Central memory CD8-positive, alpha-beta T cell (primary cell): ENCODE measurements at regions not wholly inside any gene's neighbourhood (a gene's known extent, or its start where the extent isn't known, plus 50 kb on each side); places are given as distances from the start of the nearest gene placed in this dataset.

Experiments
- ATAC-seq: fragments of 150-1000 bp; cut with Tn5 transposase; replicated peaks from 2 replicates; pipeline ENCODE4 v1.10.0; 2022; ENCODE audit warnings: mild to moderate bottlenecking, moderate FRiP score, moderate number of reproducible peaks; ENCODE audit not compliant: poor library complexity, severe bottlenecking; ENCODE audit errors: extremely low read depth
- DNase-seq, 2 donors: peaks; one replicate each; pipeline ENCODE4 v3.0.0; 2021; ENCODE audit warnings: low spot score in 2 of 2
- H3K27ac Mint-ChIP-seq: one replicate; pipeline ENCODE4 v1.8.0; 2022; ENCODE audit warnings: low read depth, mild to moderate bottlenecking, moderate library complexity, mixed read lengths
- H3K27me3 Mint-ChIP-seq: one replicate; pipeline ENCODE4 v1.8.0; 2022; ENCODE audit warnings: mixed read lengths
- H3K36me3 Mint-ChIP-seq: one replicate; pipeline ENCODE4 v1.8.0; 2022; ENCODE audit warnings: mild to moderate bottlenecking, moderate library complexity, mixed read lengths; ENCODE audit not compliant: insufficient read depth
- H3K4me1 Mint-ChIP-seq: one replicate; pipeline ENCODE4 v1.8.0; 2022; ENCODE audit warnings: mixed read lengths
- H3K4me3 Mint-ChIP-seq: one replicate; pipeline ENCODE4 v1.8.0; 2022; ENCODE audit warnings: mild to moderate bottlenecking, moderate library complexity, mixed read lengths
- H3K9me3 Mint-ChIP-seq: one replicate; pipeline ENCODE4 v1.8.0; 2022; ENCODE audit warnings: mixed read lengths

- Mint-ChIP-seq H3K9me3 (no peaks in the 10 kb centered on the region), H3K4me3 (no peak overlapping the region), H3K36me3 (peaks cover 2% of the 10 kb centered on the region), H3K27me3 (no peaks in the 10 kb centered on the region), H3K4me1 (no peaks in the 10 kb centered on the region), H3K27ac (no peak overlapping the region)
- ATAC-seq = no peak
- DNase-seq = no peak
These were observed 87.6 kb upstream of the NEBL start for GRCh38 chr10:20984662-20985061.

- ATAC-seq = no peak
- H3K4me1 Mint-ChIP-seq = no peaks in the 10 kb centered on the region
- no peaks in the 10 kb centered on the region for H3K9me3 Mint-ChIP-seq
- no peak overlapping the region for H3K27ac Mint-ChIP-seq
- no peak overlapping the region for H3K4me3 Mint-ChIP-seq
- DNase-seq = no peak
- peaks cover 2% of the 10 kb centered on the region for H3K36me3 Mint-ChIP-seq
- H3K27me3 Mint-ChIP-seq = no peaks in the 10 kb centered on the region
These were observed 84.4 kb upstream of the NEBL start for GRCh38 chr10:20981419-20981953.

GRCh38 chr10:20978617-20979016 lies 81.5 kb upstream of the NEBL start:
- ATAC-seq (no peak), DNase-seq (no peak)
- Mint-ChIP-seq H3K4me1 (no peaks in the 10 kb centered on the region), H3K9me3 (no peaks in the 10 kb centered on the region), H3K27me3 (no peaks in the 10 kb centered on the region), H3K27ac (no peak overlapping the region), H3K4me3 (no peak overlapping the region), H3K36me3 (no peaks in the 10 kb centered on the region)

GRCh38 chr10:20977300-20977699 lies 80.2 kb upstream of the NEBL start:
- no peak overlapping the region for H3K4me3 Mint-ChIP-seq
- no peak overlapping the region for H3K27ac Mint-ChIP-seq
- DNase-seq (no peak), ATAC-seq (no peak)
- no peaks in the 10 kb centered on the region for H3K9me3 Mint-ChIP-seq
- no peaks in the 10 kb centered on the region for H3K36me3 Mint-ChIP-seq
- H3K4me1 Mint-ChIP-seq = no peaks in the 10 kb centered on the region
- no peaks in the 10 kb centered on the region for H3K27me3 Mint-ChIP-seq

GRCh38 chr10:20976891-20977290 lies 79.8 kb upstream of the NEBL start:
- no peak overlapping the region for H3K27ac Mint-ChIP-seq
- H3K9me3 Mint-ChIP-seq = no peaks in the 10 kb centered on the region
- H3K4me1 Mint-ChIP-seq = no peaks in the 10 kb centered on the region
- DNase-seq (no peak), ATAC-seq (no peak)
- H3K36me3 Mint-ChIP-seq = no peaks in the 10 kb centered on the region
- H3K27me3 Mint-ChIP-seq = no peaks in the 10 kb centered on the region
- no peak overlapping the region for H3K4me3 Mint-ChIP-seq

- Mint-ChIP-seq H3K9me3 (no peaks in the 10 kb centered on the region), H3K4me3 (no peak overlapping the region), H3K4me1 (no peaks in the 10 kb centered on the region), H3K27me3 (no peaks in the 10 kb centered on the region), H3K36me3 (no peaks in the 10 kb centered on the region), H3K27ac (no peak overlapping the region)
- ATAC-seq = no peak
- no peak for DNase-seq
These were observed 79.3 kb upstream of the NEBL start for GRCh38 chr10:20976390-20976789.

- H3K27me3 Mint-ChIP-seq = no peaks in the 10 kb centered on the region
- H3K9me3 Mint-ChIP-seq = no peaks in the 10 kb centered on the region
- ATAC-seq (no peak), DNase-seq (no peak)
- no peak overlapping the region for H3K27ac Mint-ChIP-seq
- no peaks in the 10 kb centered on the region for H3K4me1 Mint-ChIP-seq
- no peak overlapping the region for H3K4me3 Mint-ChIP-seq
- H3K36me3 Mint-ChIP-seq = no peaks in the 10 kb centered on the region
These were observed 78.1 kb upstream of the NEBL start for GRCh38 chr10:20975236-20975635.

GRCh38 chr10:20972925-20973324 lies 75.8 kb upstream of the NEBL start:
- no peaks in the 10 kb centered on the region for H3K9me3 Mint-ChIP-seq
- no peak overlapping the region for H3K27ac Mint-ChIP-seq
- no peak for ATAC-seq
- no peak overlapping the region for H3K4me3 Mint-ChIP-seq
- H3K27me3 Mint-ChIP-seq = no peaks in the 10 kb centered on the region
- H3K36me3 Mint-ChIP-seq = no peaks in the 10 kb centered on the region
- no peaks in the 10 kb centered on the region for H3K4me1 Mint-ChIP-seq
- no peak for DNase-seq

GRCh38 chr10:20971901-20972300 lies 74.8 kb upstream of the NEBL start:
- no peak for ATAC-seq
- H3K9me3 Mint-ChIP-seq = no peaks in the 10 kb centered on the region

GRCh38 chr10:20970708-20971107 lies 73.6 kb upstream of the NEBL start:
- H3K9me3 Mint-ChIP-seq = no peaks in the 10 kb centered on the region
- no peaks in the 10 kb centered on the region for H3K36me3 Mint-ChIP-seq
- no peak overlapping the region for H3K27ac Mint-ChIP-seq
- H3K27me3 Mint-ChIP-seq = no peaks in the 10 kb centered on the region
- no peak overlapping the region for H3K4me3 Mint-ChIP-seq
- no peaks in the 10 kb centered on the region for H3K4me1 Mint-ChIP-seq
- ATAC-seq (no peak), DNase-seq (no peak)

More at GRCh38 chr10:20971901-20972300, 74.8 kb upstream of the NEBL start:
- no peak for DNase-seq
- Mint-ChIP-seq H3K4me1 (no peaks in the 10 kb centered on the region), H3K4me3 (no peak overlapping the region), H3K27ac (no peak overlapping the region), H3K36me3 (no peaks in the 10 kb centered on the region), H3K27me3 (no peaks in the 10 kb centered on the region)

GRCh38 chr10:20970044-20970443 lies 72.9 kb upstream of the NEBL start:
- Mint-ChIP-seq H3K27me3 (no peaks in the 10 kb centered on the region), H3K36me3 (no peaks in the 10 kb centered on the region), H3K9me3 (peaks cover 3% of the 10 kb centered on the region), H3K4me3 (no peak overlapping the region), H3K4me1 (no peaks in the 10 kb centered on the region), H3K27ac (no peak overlapping the region)
- ATAC-seq = no peak
- DNase-seq = no peak

- H3K27ac Mint-ChIP-seq = no peak overlapping the region
These were observed 69.3 kb upstream of the NEBL start for GRCh38 chr10:20966426-20966825.

GRCh38 chr10:20963721-20964595 lies 66.8 kb upstream of the NEBL start:
- DNase-seq (no peak), ATAC-seq (no peak)
- Mint-ChIP-seq H3K9me3 (peaks cover 11% of the 10 kb centered on the region), H3K36me3 (no peaks in the 10 kb centered on the region), H3K4me3 (no peak overlapping the region), H3K27ac (no peak overlapping the region), H3K4me1 (no peaks in the 10 kb centered on the region), H3K27me3 (no peaks in the 10 kb centered on the region)

More at GRCh38 chr10:20966426-20966825, 69.3 kb upstream of the NEBL start:
- no peaks in the 10 kb centered on the region for H3K27me3 Mint-ChIP-seq
- ATAC-seq = no peak
- no peak for DNase-seq
- H3K9me3 Mint-ChIP-seq = peaks cover 11% of the 10 kb centered on the region
- no peaks in the 10 kb centered on the region for H3K36me3 Mint-ChIP-seq
- H3K4me3 Mint-ChIP-seq = no peak overlapping the region
- H3K4me1 Mint-ChIP-seq = no peaks in the 10 kb centered on the region
